ENCODE measurements at regions not wholly inside any gene's neighbourhood (a gene's known extent, or its start where the extent isn't known, plus 50 kb on each side); places are given as distances from the start of the nearest gene placed in this dataset.

DNA sequence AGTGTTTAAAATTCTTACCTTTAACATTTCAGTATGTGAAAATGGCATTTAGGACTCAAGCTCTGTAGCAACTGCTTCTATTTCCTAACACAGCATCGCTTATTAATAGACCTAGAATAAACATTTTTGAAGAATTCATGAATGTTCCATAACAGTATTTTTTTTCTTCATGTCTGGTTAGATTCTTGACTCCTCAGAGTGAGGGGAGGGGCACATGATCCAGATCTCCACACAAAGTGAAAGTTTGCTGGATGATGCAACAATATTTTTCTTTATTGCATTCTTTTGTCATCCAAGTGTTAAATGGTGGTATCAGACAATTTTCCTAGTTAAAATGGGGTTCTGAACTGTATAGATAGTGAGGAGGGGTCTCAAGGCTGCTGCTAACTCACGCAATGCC is 130.8 kb upstream of the MAN2A1 start:
- no peak overlapping the region for H3K4me2 ChIP-seq (ENCODE audit: low read length)
- BruUV-seq (replicated peaks), result no TSS peak
- H3K4me1 ChIP-seq (ENCODE audit: control insufficient read depth in 1 of 2, insufficient read depth in 2 of 2, low read length in 2 of 2), result no peaks in the 10 kb centered on the region
- ATAC-seq (no peak), DNase-seq (ENCODE audit: low read depth, low spot score) (no peak)
- ChIA-PET RAD21 (ENCODE audit: low non-redundant PET in 1 of 2, low total read pairs in 2 of 2, uncharacterized antibody in 2 of 2, unreplicated experiment in 2 of 2) (no interaction called here), CTCF (no interaction called here), POLR2A (no interaction called here)
- H3K4me3 ChIP-seq (replicated peaks in 1 of 2; ENCODE audit: low read depth in 1 of 2, low read length in 2 of 2), result no peak overlapping the region
- H3K9ac ChIP-seq (ENCODE audit: low read length), result no peak overlapping the region
- H4K20me1 ChIP-seq (ENCODE audit: insufficient read depth), result no peaks in the 10 kb centered on the region
- no peaks in the 10 kb centered on the region for H3K27me3 ChIP-seq (ENCODE audit: insufficient read depth, low read length)
- no peaks in the 10 kb centered on the region for H3K9me2 ChIP-seq (ENCODE audit: insufficient read depth)
- no peaks in the 10 kb centered on the region for H3K79me2 ChIP-seq (ENCODE audit: insufficient read depth, low read length)
- intact Hi-C loops (cut with micrococcal nuclease), result no loop called here
- TF ChIP-seq EZH2phosphoT487 (IDR thresholded peaks at IDR 0.05; ENCODE audit: borderline replicate concordance) (no peak), ZNF274 (IDR thresholded peaks at IDR 0.05; ENCODE audit: low read depth, low read length) (no peak), EGR1 (IDR thresholded peaks at IDR 0.05; ENCODE audit: low read depth) (no peak), SIN3A (IDR thresholded peaks at IDR 0.05; ENCODE audit: low read depth) (no peak), ELF1 (IDR thresholded peaks at IDR 0.05; ENCODE audit: borderline replicate concordance, low read depth) (no peak), SP1 (IDR thresholded peaks at IDR 0.05; ENCODE audit: low read depth) (no peak), SRF (IDR thresholded peaks at IDR 0.05; ENCODE audit: low read depth) (no peak), POLR2A (IDR thresholded peaks at IDR 0.05; ENCODE audit: borderline replicate concordance, extremely low read depth, insufficient read depth, insufficient read length) (no peak), POLR2AphosphoS5 (IDR thresholded peaks at IDR 0.05; ENCODE audit: low read depth, low read length) (no peak), JUND (IDR thresholded peaks at IDR 0.05) (no peak), EZH2 (IDR thresholded peaks at IDR 0.05) (no peak), CBX3 (IDR thresholded peaks at IDR 0.05; ENCODE audit: low read depth) (no peak), YY1 (IDR thresholded peaks at IDR 0.05; ENCODE audit: extremely low read depth, insufficient replicate concordance, low read depth, low read length) (no peak)
- TF ChIP-seq, protein P1, sequence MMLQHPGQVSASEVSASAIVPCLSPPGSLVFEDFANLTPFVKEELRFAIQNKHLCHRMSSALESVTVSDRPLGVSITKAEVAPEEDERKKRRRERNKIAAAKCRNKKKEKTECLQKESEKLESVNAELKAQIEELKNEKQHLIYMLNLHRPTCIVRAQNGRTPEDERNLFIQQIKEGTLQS (IDR thresholded peaks at IDR 0.05), result no peak
- TF ChIP-seq, protein P2, sequence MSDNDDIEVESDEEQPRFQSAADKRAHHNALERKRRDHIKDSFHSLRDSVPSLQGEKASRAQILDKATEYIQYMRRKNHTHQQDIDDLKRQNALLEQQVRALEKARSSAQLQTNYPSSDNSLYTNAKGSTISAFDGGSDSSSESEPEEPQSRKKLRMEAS (IDR thresholded peaks at IDR 0.05), result no peak
- TF ChIP-seq, protein P3, sequence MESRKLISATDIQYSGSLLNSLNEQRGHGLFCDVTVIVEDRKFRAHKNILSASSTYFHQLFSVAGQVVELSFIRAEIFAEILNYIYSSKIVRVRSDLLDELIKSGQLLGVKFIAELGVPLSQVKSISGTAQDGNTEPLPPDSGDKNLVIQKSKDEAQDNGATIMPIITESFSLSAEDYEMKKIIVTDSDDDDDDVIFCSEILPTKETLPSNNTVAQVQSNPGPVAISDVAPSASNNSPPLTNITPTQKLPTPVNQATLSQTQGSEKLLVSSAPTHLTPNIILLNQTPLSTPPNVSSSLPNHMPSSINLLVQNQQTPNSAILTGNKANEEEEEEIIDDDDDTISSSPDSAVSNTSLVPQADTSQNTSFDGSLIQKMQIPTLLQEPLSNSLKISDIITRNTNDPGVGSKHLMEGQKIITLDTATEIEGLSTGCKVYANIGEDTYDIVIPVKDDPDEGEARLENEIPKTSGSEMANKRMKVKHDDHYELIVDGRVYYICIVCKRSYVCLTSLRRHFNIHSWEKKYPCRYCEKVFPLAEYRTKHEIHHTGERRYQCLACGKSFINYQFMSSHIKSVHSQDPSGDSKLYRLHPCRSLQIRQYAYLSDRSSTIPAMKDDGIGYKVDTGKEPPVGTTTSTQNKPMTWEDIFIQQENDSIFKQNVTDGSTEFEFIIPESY (IDR thresholded peaks at IDR 0.05; ENCODE audit: extremely low read depth, insufficient replicate concordance, low read length), result no peak
- TF ChIP-seq, protein P4, sequence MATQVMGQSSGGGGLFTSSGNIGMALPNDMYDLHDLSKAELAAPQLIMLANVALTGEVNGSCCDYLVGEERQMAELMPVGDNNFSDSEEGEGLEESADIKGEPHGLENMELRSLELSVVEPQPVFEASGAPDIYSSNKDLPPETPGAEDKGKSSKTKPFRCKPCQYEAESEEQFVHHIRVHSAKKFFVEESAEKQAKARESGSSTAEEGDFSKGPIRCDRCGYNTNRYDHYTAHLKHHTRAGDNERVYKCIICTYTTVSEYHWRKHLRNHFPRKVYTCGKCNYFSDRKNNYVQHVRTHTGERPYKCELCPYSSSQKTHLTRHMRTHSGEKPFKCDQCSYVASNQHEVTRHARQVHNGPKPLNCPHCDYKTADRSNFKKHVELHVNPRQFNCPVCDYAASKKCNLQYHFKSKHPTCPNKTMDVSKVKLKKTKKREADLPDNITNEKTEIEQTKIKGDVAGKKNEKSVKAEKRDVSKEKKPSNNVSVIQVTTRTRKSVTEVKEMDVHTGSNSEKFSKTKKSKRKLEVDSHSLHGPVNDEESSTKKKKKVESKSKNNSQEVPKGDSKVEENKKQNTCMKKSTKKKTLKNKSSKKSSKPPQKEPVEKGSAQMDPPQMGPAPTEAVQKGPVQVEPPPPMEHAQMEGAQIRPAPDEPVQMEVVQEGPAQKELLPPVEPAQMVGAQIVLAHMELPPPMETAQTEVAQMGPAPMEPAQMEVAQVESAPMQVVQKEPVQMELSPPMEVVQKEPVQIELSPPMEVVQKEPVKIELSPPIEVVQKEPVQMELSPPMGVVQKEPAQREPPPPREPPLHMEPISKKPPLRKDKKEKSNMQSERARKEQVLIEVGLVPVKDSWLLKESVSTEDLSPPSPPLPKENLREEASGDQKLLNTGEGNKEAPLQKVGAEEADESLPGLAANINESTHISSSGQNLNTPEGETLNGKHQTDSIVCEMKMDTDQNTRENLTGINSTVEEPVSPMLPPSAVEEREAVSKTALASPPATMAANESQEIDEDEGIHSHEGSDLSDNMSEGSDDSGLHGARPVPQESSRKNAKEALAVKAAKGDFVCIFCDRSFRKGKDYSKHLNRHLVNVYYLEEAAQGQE (IDR thresholded peaks at IDR 0.05; ENCODE audit: low read depth), result no peak
- H2AFZ ChIP-seq (ENCODE audit: low read depth, low read length, poor library complexity, severe bottlenecking), result no peak overlapping the region
- H3K36me3 ChIP-seq (ENCODE audit: control insufficient read depth in 1 of 2, insufficient read depth in 2 of 2, low read length in 2 of 2), result no peaks in the 10 kb centered on the region
- no peak overlapping the region for H3K27ac ChIP-seq (ENCODE audit: low read depth, low read length)
- H3K9me3 ChIP-seq (ENCODE audit: control insufficient read depth in 1 of 2, insufficient read depth in 1 of 2, low read depth in 1 of 2, low read length in 2 of 2), result no peaks in the 10 kb centered on the region

Measured in HCT116 (cell line).